HepG2 (cell line): ENCODE measurements at regions not wholly inside any gene's neighbourhood (a gene's known extent, or its start where the extent isn't known, plus 50 kb on each side); places are given as distances from the start of the nearest gene placed in this dataset.

ENCODE experiments used
- AHR ChIP-seq: IDR thresholded peaks from 2 replicates; pipeline ENCODE4 v1.6.1; 2018; ENCODE audit warnings: missing genetic modification reagents, missing compliant biosample characterization
- ELF1 ChIP-seq: sonication (generic); formaldehyde crosslinking; IDR thresholded peaks from 2 replicates; pipeline ENCODE4 v1.4.0; 2020; ENCODE audit warnings: missing genetic modification reagents
- KIAA2018 ChIP-seq: sonication (generic); formaldehyde crosslinking; IDR thresholded peaks from 2 replicates; pipeline ENCODE4 v1.5.0; 2020; ENCODE audit warnings: mild to moderate bottlenecking, missing genetic modification reagents, borderline replicate concordance
- ZNF280D ChIP-seq: sonication (generic); formaldehyde crosslinking; IDR thresholded peaks from 2 replicates; pipeline ENCODE4 v1.5.1; 2020; ENCODE audit warnings: mild to moderate bottlenecking, missing genetic modification reagents
- TF ChIP-seq, protein P1 (sequence below): sonication (generic); formaldehyde crosslinking; IDR thresholded peaks from 2 replicates; pipeline ENCODE4 v1.5.0; 2020; ENCODE audit warnings: missing genetic modification reagents
- TF ChIP-seq, protein P2 (sequence below), 2 experiments: fragments of 450-650 bp in 1 of 2; sonication (generic) in 1 of 2; formaldehyde crosslinking in 1 of 2; IDR thresholded peaks; 2 replicates each; pipeline versions ENCODE4 v1.6.1 to v1.8.0; 2016 to 2022; ENCODE audit warnings: antibody characterized with exemption in 1 of 2, mild to moderate bottlenecking in 1 of 2, missing genetic modification reagents in 1 of 2

DNA sequence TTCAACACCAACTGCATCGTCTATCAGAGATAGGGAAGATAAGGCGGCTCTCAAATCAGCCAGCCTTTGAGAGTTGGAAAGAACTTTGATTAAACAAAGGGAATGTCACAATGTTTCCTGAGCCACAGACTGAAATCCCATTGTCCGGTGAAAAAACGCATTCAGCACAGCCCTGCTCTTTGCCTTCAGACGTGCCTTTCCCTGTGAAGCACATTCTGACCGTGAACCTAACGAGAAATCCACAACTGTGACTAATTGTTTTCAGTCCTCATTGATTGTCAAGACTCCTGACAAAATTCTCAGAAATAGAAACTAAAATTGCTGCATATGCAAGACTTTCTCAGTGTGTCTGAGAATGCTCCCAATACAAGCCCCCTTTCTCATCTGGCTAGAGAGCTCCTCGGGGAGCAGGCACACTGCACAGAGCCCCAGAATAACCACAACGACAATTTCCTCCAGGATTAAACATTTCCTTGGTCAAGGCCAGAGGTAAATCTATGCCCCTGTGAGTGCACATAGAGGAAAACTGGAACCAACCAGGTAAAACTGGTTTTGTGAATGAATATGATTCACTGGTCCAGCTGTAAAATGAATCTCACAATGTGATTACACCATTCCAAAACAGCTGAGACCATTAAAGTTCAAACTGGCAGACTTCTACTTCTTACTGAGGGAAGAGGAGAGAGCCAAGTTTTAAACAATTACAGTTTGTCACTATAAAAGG lies 561.9 kb upstream of the ID2 start (continued):
- TF ChIP-seq, protein P1, sequence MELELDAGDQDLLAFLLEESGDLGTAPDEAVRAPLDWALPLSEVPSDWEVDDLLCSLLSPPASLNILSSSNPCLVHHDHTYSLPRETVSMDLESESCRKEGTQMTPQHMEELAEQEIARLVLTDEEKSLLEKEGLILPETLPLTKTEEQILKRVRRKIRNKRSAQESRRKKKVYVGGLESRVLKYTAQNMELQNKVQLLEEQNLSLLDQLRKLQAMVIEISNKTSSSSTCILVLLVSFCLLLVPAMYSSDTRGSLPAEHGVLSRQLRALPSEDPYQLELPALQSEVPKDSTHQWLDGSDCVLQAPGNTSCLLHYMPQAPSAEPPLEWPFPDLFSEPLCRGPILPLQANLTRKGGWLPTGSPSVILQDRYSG (CRISPR knock-in tag) = no peak
- TF ChIP-seq AHR (CRISPR knock-in tag) = no peak
- TF ChIP-seq ELF1 (CRISPR knock-in tag) = no peak
- TF ChIP-seq ZNF280D (CRISPR knock-in tag) = no peak
- TF ChIP-seq, protein P2, sequence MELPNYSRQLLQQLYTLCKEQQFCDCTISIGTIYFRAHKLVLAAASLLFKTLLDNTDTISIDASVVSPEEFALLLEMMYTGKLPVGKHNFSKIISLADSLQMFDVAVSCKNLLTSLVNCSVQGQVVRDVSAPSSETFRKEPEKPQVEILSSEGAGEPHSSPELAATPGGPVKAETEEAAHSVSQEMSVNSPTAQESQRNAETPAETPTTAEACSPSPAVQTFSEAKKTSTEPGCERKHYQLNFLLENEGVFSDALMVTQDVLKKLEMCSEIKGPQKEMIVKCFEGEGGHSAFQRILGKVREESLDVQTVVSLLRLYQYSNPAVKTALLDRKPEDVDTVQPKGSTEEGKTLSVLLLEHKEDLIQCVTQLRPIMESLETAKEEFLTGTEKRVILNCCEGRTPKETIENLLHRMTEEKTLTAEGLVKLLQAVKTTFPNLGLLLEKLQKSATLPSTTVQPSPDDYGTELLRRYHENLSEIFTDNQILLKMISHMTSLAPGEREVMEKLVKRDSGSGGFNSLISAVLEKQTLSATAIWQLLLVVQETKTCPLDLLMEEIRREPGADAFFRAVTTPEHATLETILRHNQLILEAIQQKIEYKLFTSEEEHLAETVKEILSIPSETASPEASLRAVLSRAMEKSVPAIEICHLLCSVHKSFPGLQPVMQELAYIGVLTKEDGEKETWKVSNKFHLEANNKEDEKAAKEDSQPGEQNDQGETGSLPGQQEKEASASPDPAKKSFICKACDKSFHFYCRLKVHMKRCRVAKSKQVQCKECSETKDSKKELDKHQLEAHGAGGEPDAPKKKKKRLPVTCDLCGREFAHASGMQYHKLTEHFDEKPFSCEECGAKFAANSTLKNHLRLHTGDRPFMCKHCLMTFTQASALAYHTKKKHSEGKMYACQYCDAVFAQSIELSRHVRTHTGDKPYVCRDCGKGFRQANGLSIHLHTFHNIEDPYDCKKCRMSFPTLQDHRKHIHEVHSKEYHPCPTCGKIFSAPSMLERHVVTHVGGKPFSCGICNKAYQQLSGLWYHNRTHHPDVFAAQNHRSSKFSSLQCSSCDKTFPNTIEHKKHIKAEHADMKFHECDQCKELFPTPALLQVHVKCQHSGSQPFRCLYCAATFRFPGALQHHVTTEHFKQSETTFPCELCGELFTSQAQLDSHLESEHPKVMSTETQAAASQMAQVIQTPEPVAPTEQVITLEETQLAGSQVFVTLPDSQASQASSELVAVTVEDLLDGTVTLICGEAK (IDR thresholded peaks at IDR 0.05) = no peak
- TF ChIP-seq, protein P2 (CRISPR knock-in tag; IDR thresholded peaks at IDR 0.05) = no peak
- TF ChIP-seq KIAA2018 (CRISPR knock-in tag) = no peak
